LHCN-M2 (cell line): ENCODE measurements at regions not wholly inside any gene's neighbourhood (a gene's known extent, or its start where the extent isn't known, plus 50 kb on each side); places are given as distances from the start of the nearest gene placed in this dataset.
"Not testable (repeated sequence)": the region's sequence is repeated elsewhere in the genome, so short reads cannot be mapped to it uniquely, and the experiment has no call there.

Experiments
- DNase-seq: peaks from one replicate; pipeline ENCODE4 v3.0.0-alpha.2; 2012; ENCODE audit warnings: low read depth

GRCh38 chrX:33989936-33990335 lies 142.2 kb downstream of the FAM47A start:
- DNase-seq = no peak

GRCh38 chrX:33987458-33987857 lies 144.7 kb downstream of the FAM47A start:
- no peak for DNase-seq

- DNase-seq = no peak
Observed at GRCh38 chrX:33974676-33975075, 157.4 kb downstream of the FAM47A start.

- peak; percentile 33 for DNase-seq
Observed at GRCh38 chrX:33970028-33970967, 161.8 kb downstream of the FAM47A start.

GRCh38 chrX:33969105-33969504 lies 163.0 kb downstream of the FAM47A start:
- DNase-seq = no peak

GRCh38 chrX:33968611-33969010 lies 163.5 kb downstream of the FAM47A start:
- DNase-seq = no peak

GRCh38 chrX:33949300-33949699 lies 182.8 kb downstream of the FAM47A start:
- DNase-seq = no peak

- not testable (repeated sequence) for DNase-seq
Observed at GRCh38 chrX:33926249-33926648, 205.9 kb downstream of the FAM47A start.

- no peak for DNase-seq
Observed at GRCh38 chrX:33923262-33923661, 208.9 kb downstream of the FAM47A start.

- DNase-seq = no peak
Observed at GRCh38 chrX:33909836-33910235, 222.3 kb downstream of the FAM47A start.

GRCh38 chrX:33908898-33909297 lies 223.2 kb downstream of the FAM47A start:
- DNase-seq = no peak

GRCh38 chrX:33908074-33908473 lies 224.0 kb downstream of the FAM47A start:
- no peak for DNase-seq

- DNase-seq = no peak
Observed at GRCh38 chrX:33906971-33907370, 225.1 kb downstream of the FAM47A start.

- no peak for DNase-seq
Observed at GRCh38 chrX:33892670-33893069, 239.4 kb downstream of the FAM47A start.

- DNase-seq = no peak
Observed at GRCh38 chrX:33855251-33855650, 276.9 kb downstream of the FAM47A start.

- not testable (repeated sequence) for DNase-seq
Observed at GRCh38 chrX:33852146-33852545, 280.0 kb downstream of the FAM47A start.

GRCh38 chrX:33840176-33840575 lies 291.9 kb downstream of the FAM47A start:
- DNase-seq = peak; percentile 7

GRCh38 chrX:33831211-33831610 lies 300.9 kb downstream of the FAM47A start:
- no peak for DNase-seq

GRCh38 chrX:33817266-33817665 lies 314.8 kb downstream of the FAM47A start:
- no peak for DNase-seq

GRCh38 chrX:33808636-33809035 lies 323.5 kb downstream of the FAM47A start:
- no peak for DNase-seq

GRCh38 chrX:33784548-33784947 lies 347.6 kb downstream of the FAM47A start:
- DNase-seq = no peak

- DNase-seq = no peak
Observed at GRCh38 chrX:33741807-33742206, 390.3 kb downstream of the FAM47A start.

GRCh38 chrX:33735182-33735581 lies 396.9 kb downstream of the FAM47A start:
- no peak for DNase-seq
